H1 (cell line): ENCODE measurements at regions not wholly inside any gene's neighbourhood (a gene's known extent, or its start where the extent isn't known, plus 50 kb on each side); places are given as distances from the start of the nearest gene placed in this dataset.

Experiments
- CTCF ChIA-PET: fragments of 300-600 bp; sonication (Branson Sonifier 250); formaldehyde crosslinking; loops from one replicate; lab custom pipeline; 2021; ENCODE audit not compliant: partially characterized antibody; lab: Charles Lee
- POLR2A ChIA-PET: fragments of 300-600 bp; sonication (Branson Sonifier 250); formaldehyde crosslinking; loops from one replicate; lab custom pipeline; 2021; ENCODE audit warnings: inconsistent platforms; ENCODE audit not compliant: partially characterized antibody; lab: Charles Lee
- DNase-seq, 2 experiments: peaks; one replicate each; pipeline versions ENCODE4 v3.0.0 to v3.0.0-alpha.2; 2010 to 2022; ENCODE audit warnings: low spot score in 2 of 2, low read depth in 1 of 2, mixed read lengths in 1 of 2
- FAIRE-seq: peaks from 2 replicates; lab custom pipeline; 2011; peaks lifted over from hg19 to GRCh38; lab: Jason Lieb, UNC
- H2AFZ ChIP-seq: 2 replicates; pipeline ENCODE4 v1.8.1; 2012; ENCODE audit warnings: low read length, inconsistent platforms
- H2AK5ac ChIP-seq: 2 replicates; pipeline ENCODE4 v1.6.1; 2013; ENCODE audit warnings: low read depth, low read length
- H2BK120ac ChIP-seq: replicated peaks from 2 replicates; pipeline ENCODE3; 2013; ENCODE audit warnings: low read depth, low read length, inconsistent platforms
- H2BK12ac ChIP-seq: 2 replicates; pipeline ENCODE4 v1.6.1; 2013; ENCODE audit warnings: low read depth, low read length
- H2BK15ac ChIP-seq: 2 replicates; pipeline ENCODE4 v1.6.1; 2013; ENCODE audit warnings: low read length
- H2BK20ac ChIP-seq: 2 replicates; pipeline ENCODE4 v1.6.1; 2013; ENCODE audit warnings: low read length
- H2BK5ac ChIP-seq: 2 replicates; pipeline ENCODE4 v1.6.1; 2013; ENCODE audit warnings: low read depth, low read length
- H3K14ac ChIP-seq: 2 replicates; pipeline ENCODE4 v1.6.1; 2013; ENCODE audit warnings: inconsistent platforms; ENCODE audit not compliant: insufficient read length
- H3K18ac ChIP-seq: 2 replicates; pipeline ENCODE4 v1.6.1; 2013; ENCODE audit warnings: low read length; ENCODE audit errors: extremely low read depth
- H3K23ac ChIP-seq: 2 replicates; pipeline ENCODE4 v1.6.1; 2013; ENCODE audit warnings: inconsistent platforms; ENCODE audit not compliant: insufficient read length
- H3K23me2 ChIP-seq: 2 replicates; pipeline ENCODE4 v1.6.1; 2013; ENCODE audit warnings: low read depth, low read length
- H3K27ac ChIP-seq: 2 replicates; pipeline ENCODE4 v1.6.1; 2011; ENCODE audit warnings: low read depth, low read length, inconsistent platforms
- H3K27me3 ChIP-seq, 4 experiments: replicated peaks in 1 of 4; 1 replicate in 1 of 4; 2 replicates in 3 of 4; pipeline versions ENCODE4 v1.6.1 to v1.8.1; 2011 to 2013; ENCODE audit warnings: low read length in 3 of 4, mild to moderate bottlenecking in 3 of 4, inconsistent platforms in 2 of 4, mixed read lengths in 2 of 4, moderate library complexity in 1 of 4; ENCODE audit not compliant: control insufficient read depth in 3 of 4, insufficient read depth in 3 of 4; ENCODE audit errors: extremely low read depth in 1 of 4
- H3K36me3 ChIP-seq, 4 experiments: 2 replicates each; pipeline versions ENCODE4 v1.6.1 to v1.8.1; 2011 to 2013; ENCODE audit warnings: mild to moderate bottlenecking in 4 of 4, low read length in 3 of 4, moderate library complexity in 2 of 4, control low read depth in 1 of 4, inconsistent platforms in 1 of 4; ENCODE audit not compliant: insufficient read depth in 4 of 4, control insufficient read depth in 2 of 4
- H3K4ac ChIP-seq: replicated peaks from 2 replicates; pipeline ENCODE3; 2013; ENCODE audit warnings: low read length, low read depth, mixed read lengths, inconsistent platforms; ENCODE audit not compliant: insufficient read length
- H3K4me1 ChIP-seq, 4 experiments: replicated peaks in 1 of 4; 1 replicate in 1 of 4; 2 replicates in 3 of 4; pipeline versions ENCODE4 v1.6.1 to v1.8.1; 2011 to 2013; ENCODE audit warnings: low read length in 3 of 4, inconsistent platforms in 2 of 4, mixed read lengths in 1 of 4; ENCODE audit not compliant: insufficient read depth in 4 of 4, control insufficient read depth in 3 of 4
- H3K4me2 ChIP-seq, 2 experiments: 2 replicates each; pipeline versions ENCODE4 v1.6.1 to v1.8.1; 2011 to 2013; ENCODE audit warnings: low read depth in 2 of 2, low read length in 2 of 2, control low read depth in 1 of 2, inconsistent platforms in 1 of 2, mild to moderate bottlenecking in 1 of 2; ENCODE audit not compliant: insufficient read depth in 1 of 2
- H3K4me3 ChIP-seq, 4 experiments: fragments of 200-600, 300-600 bp in 1 of 4; sonication (generic), shearing (Covaris generic), sonication (Bioruptor Twin) in 1 of 4; 2 replicates each; pipeline versions ENCODE4 v1.5.1 to v1.8.1; 2011 to 2016; ENCODE audit warnings: low read length in 4 of 4, low read depth in 3 of 4, control low read depth in 2 of 4, inconsistent platforms in 2 of 4, mild to moderate bottlenecking in 2 of 4, mixed read lengths in 1 of 4, moderate library complexity in 1 of 4; ENCODE audit not compliant: insufficient read depth in 2 of 4; ENCODE audit errors: extremely low read depth in 1 of 4
- H3K56ac ChIP-seq: replicated peaks from 2 replicates; pipeline ENCODE3; 2013; ENCODE audit warnings: low read depth, mild to moderate bottlenecking, mixed read lengths, low read length, inconsistent platforms; ENCODE audit not compliant: insufficient read length
- H3K79me1 ChIP-seq: 2 replicates; pipeline ENCODE4 v1.6.1; 2013; ENCODE audit warnings: low read depth, low read length, control low read depth
- H3K79me2 ChIP-seq, 2 experiments: 2 replicates each; pipeline versions ENCODE4 v1.6.1 to v1.8.1; 2012 to 2013; ENCODE audit warnings: low read length in 2 of 2, mild to moderate bottlenecking in 2 of 2, inconsistent platforms in 1 of 2; ENCODE audit not compliant: insufficient read depth in 2 of 2, control insufficient read depth in 1 of 2
- H3K9ac ChIP-seq, 4 experiments: replicated peaks in 1 of 4; 1 replicate in 1 of 4; 2 replicates in 3 of 4; pipeline versions ENCODE4 v1.6.1 to v1.8.1; 2011 to 2013; ENCODE audit warnings: low read depth in 3 of 4, low read length in 3 of 4, control low read depth in 2 of 4, mild to moderate bottlenecking in 2 of 4, moderate library complexity in 2 of 4, inconsistent platforms in 1 of 4; ENCODE audit errors: extremely low read depth in 1 of 4
- H3K9me3 ChIP-seq, 2 experiments: 2 replicates each; pipeline versions ENCODE4 v1.6.1 to v1.8.1; 2012 to 2013; ENCODE audit warnings: mild to moderate bottlenecking in 2 of 2, moderate library complexity in 2 of 2, control low read depth in 1 of 2, inconsistent platforms in 1 of 2, low read depth in 1 of 2, low read length in 1 of 2, mixed read lengths in 1 of 2; ENCODE audit not compliant: insufficient read depth in 2 of 2
- H4K20me1 ChIP-seq, 2 experiments: replicated peaks in 1 of 2; 2 replicates each; pipeline versions ENCODE3 to v1.8.1; 2011 to 2013; ENCODE audit warnings: inconsistent platforms in 2 of 2, low read length in 2 of 2, mild to moderate bottlenecking in 1 of 2; ENCODE audit not compliant: insufficient read depth in 2 of 2, control insufficient read depth in 1 of 2
- H4K5ac ChIP-seq: 2 replicates; pipeline ENCODE4 v1.6.1; 2013; ENCODE audit warnings: low read length, low read depth, mixed read lengths, inconsistent platforms; ENCODE audit not compliant: insufficient read length
- H4K8ac ChIP-seq: 2 replicates; pipeline ENCODE4 v1.8.0; 2013; ENCODE audit warnings: mild to moderate bottlenecking, moderate library complexity, low read length, inconsistent platforms; ENCODE audit not compliant: insufficient read depth; ENCODE audit errors: extremely low read depth
- H4K91ac ChIP-seq: replicated peaks from 2 replicates; pipeline ENCODE3; 2013; ENCODE audit warnings: low read length, mixed read lengths, inconsistent platforms; ENCODE audit not compliant: insufficient read length
- CBX5 ChIP-seq: fragments of 300-800, 300-1000 bp; sonication (generic); IDR thresholded peaks from 2 replicates; pipeline ENCODE4 v1.7.1; 2016; ENCODE audit warnings: antibody characterized with exemption, low read length, low read depth
- E2F6 ChIP-seq: IDR thresholded peaks from 2 replicates; pipeline ENCODE4 v1.6.1; 2012; ENCODE audit warnings: inconsistent platforms
- EGR1 ChIP-seq: IDR thresholded peaks from 2 replicates; pipeline ENCODE4 v1.6.1; 2011; ENCODE audit warnings: low read depth, low read length, borderline replicate concordance
- EP300 ChIP-seq, 2 experiments: IDR thresholded peaks; 1 replicate in 1 of 2; 2 replicates in 1 of 2; pipeline ENCODE4 v1.6.1; 2011 to 2012; ENCODE audit warnings: low read depth in 2 of 2, low read length in 2 of 2, mild to moderate bottlenecking in 2 of 2, borderline replicate concordance in 1 of 2, inconsistent platforms in 1 of 2, moderate library complexity in 1 of 2
- FOSL1 ChIP-seq: IDR thresholded peaks from 2 replicates; pipeline ENCODE4 v1.6.1; 2011; ENCODE audit warnings: mild to moderate bottlenecking, low read depth, low read length, moderate library complexity; ENCODE audit not compliant: insufficient read depth
- MAFK ChIP-seq: IDR thresholded peaks from 2 replicates; pipeline ENCODE4 v1.6.1; 2012; ENCODE audit warnings: low read depth, mild to moderate bottlenecking, improper control_type of control experiment, low read length
- PHF8 ChIP-seq: fragments of 200-600 bp; sonication (generic); conservative IDR thresholded peaks from 2 replicates; pipeline ENCODE4 v1.7.1; 2012; ENCODE audit warnings: low read depth, mild to moderate bottlenecking, inconsistent platforms, low read length, moderate library complexity
- POU5F1 ChIP-seq: IDR thresholded peaks from 2 replicates; pipeline ENCODE4 v1.6.1; 2011; ENCODE audit warnings: low read depth, mild to moderate bottlenecking, low read length, moderate library complexity
- RNF2 ChIP-seq: fragments of 200-900, 300-1000 bp; sonication (generic); IDR thresholded peaks from 2 replicates; pipeline ENCODE4 v1.7.1; 2016; ENCODE audit warnings: borderline replicate concordance, low read depth, mild to moderate bottlenecking, antibody characterized with exemption, low read length; ENCODE audit not compliant: poor library complexity, severe bottlenecking; ENCODE audit errors: missing control alignments
- SIX5 ChIP-seq: IDR thresholded peaks from 2 replicates; pipeline ENCODE4 v1.6.1; 2011; ENCODE audit warnings: mild to moderate bottlenecking, low read depth, low read length
- SP1 ChIP-seq: IDR thresholded peaks from 2 replicates; pipeline ENCODE4 v1.6.1; 2011; ENCODE audit warnings: low read depth, low read length
- TBP ChIP-seq: IDR thresholded peaks from 2 replicates; pipeline ENCODE4 v1.6.1; 2011; ENCODE audit warnings: low read depth, low read length, improper control_type of control experiment
- TCF12 ChIP-seq: IDR thresholded peaks from 2 replicates; pipeline ENCODE4 v1.6.1; 2011; ENCODE audit warnings: low read depth, mild to moderate bottlenecking, low read length
- WGBS, 2 experiments: shearing (Covaris generic) in 1 of 2; methylation state at CpG; one replicate each; pipeline versions ENCODE4 v1.1.6 to v1.1.7; 2013 to 2015; ENCODE audit warnings: low lambda C conversion rate in 2 of 2, mixed read lengths in 2 of 2, inconsistent platforms in 1 of 2, low coverage in 1 of 2, missing lambda C conversion rate in 1 of 2; ENCODE audit not compliant: insufficient replicate concordance in 2 of 2, insufficient coverage in 1 of 2, insufficient read length in 1 of 2; ENCODE audit errors: extremely low coverage in 1 of 2, missing lambda C conversion rate in 1 of 2; 5-methylcytosine and 5-hydroxymethylcytosine counted together
- TF ChIP-seq, protein P1 (sequence below): IDR thresholded peaks from 2 replicates; pipeline ENCODE4 v1.6.1; 2011; ENCODE audit warnings: low read depth, mild to moderate bottlenecking, low read length; ENCODE audit not compliant: insufficient read depth

GRCh38 chr1:90341516-90341915 is 346.6 kb downstream of the ZNF326 start:
- Histone ChIP-seq H4K20me1 (no peaks in the 10 kb centered on the region), H2BK12ac (no peak overlapping the region), H3K23me2 (no peaks in the 10 kb centered on the region), H3K4ac (no peak overlapping the region), H3K4me2 (no peak overlapping the region), H3K4me1 (no peaks in the 10 kb centered on the region), H4K8ac (no peak overlapping the region), H3K27me3 (no peaks in the 10 kb centered on the region), H3K23ac (no peak overlapping the region), H4K91ac (no peak overlapping the region), H2BK120ac (no peak overlapping the region), H3K14ac (no peak overlapping the region), H2BK5ac (no peak overlapping the region), H2BK15ac (no peak overlapping the region), H3K18ac (no peak overlapping the region), H3K56ac (no peak overlapping the region), H2AFZ (no peak overlapping the region), H3K9me3 (no peaks in the 10 kb centered on the region), H2AK5ac (no peak overlapping the region), H3K36me3 (no peaks in the 10 kb centered on the region), H3K9ac (no peak overlapping the region), H3K79me2 (no peaks in the 10 kb centered on the region), H3K79me1 (no peaks in the 10 kb centered on the region), H3K4me3 (no peak overlapping the region), H2BK20ac (no peak overlapping the region), H3K27ac (no peak overlapping the region), H4K5ac (no peak overlapping the region)
- no peak for FAIRE-seq
- no peak for TF ChIP-seq MAFK
- no peak for TF ChIP-seq CBX5
- no peak for TF ChIP-seq FOSL1
- TF ChIP-seq EP300 (IDR thresholded peaks at IDR 0.05; ENCODE audit: borderline replicate concordance in 1 of 2, low read depth in 2 of 2, low read length in 2 of 2) = no peak
- no peak for TF ChIP-seq E2F6
- TF ChIP-seq EGR1 = no peak
- TF ChIP-seq TBP = no peak
- no peak for TF ChIP-seq POU5F1
- TF ChIP-seq PHF8 = no peak
- TF ChIP-seq SIX5 = no peak
- TF ChIP-seq TCF12 = no peak
- TF ChIP-seq, protein P1, sequence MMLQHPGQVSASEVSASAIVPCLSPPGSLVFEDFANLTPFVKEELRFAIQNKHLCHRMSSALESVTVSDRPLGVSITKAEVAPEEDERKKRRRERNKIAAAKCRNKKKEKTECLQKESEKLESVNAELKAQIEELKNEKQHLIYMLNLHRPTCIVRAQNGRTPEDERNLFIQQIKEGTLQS = no peak
- TF ChIP-seq RNF2 = no peak
- no peak for TF ChIP-seq SP1
- ChIA-PET CTCF (no interaction called here), POLR2A (no interaction called here)
- 89% methylated on average over 1 of the region's 1 CpG; no CpG with 5 or more reads in 1 of the 2 experiments for WGBS, 2 experiments
- DNase-seq = no peak
